AG08395 (cell line): ENCODE measurements at regions not wholly inside any gene's neighbourhood (a gene's known extent, or its start where the extent isn't known, plus 50 kb on each side); places are given as distances from the start of the nearest gene placed in this dataset.

Experiments used
- DNase-seq: peaks from one replicate; pipeline ENCODE4 v3.0.0; 2012; ENCODE audit warnings: mixed read lengths, low spot score

- DNase-seq, result no peak
Measured at GRCh38 chr3:56894881-56895431, 93.2 kb upstream of the ARHGEF3 start.

DNA sequence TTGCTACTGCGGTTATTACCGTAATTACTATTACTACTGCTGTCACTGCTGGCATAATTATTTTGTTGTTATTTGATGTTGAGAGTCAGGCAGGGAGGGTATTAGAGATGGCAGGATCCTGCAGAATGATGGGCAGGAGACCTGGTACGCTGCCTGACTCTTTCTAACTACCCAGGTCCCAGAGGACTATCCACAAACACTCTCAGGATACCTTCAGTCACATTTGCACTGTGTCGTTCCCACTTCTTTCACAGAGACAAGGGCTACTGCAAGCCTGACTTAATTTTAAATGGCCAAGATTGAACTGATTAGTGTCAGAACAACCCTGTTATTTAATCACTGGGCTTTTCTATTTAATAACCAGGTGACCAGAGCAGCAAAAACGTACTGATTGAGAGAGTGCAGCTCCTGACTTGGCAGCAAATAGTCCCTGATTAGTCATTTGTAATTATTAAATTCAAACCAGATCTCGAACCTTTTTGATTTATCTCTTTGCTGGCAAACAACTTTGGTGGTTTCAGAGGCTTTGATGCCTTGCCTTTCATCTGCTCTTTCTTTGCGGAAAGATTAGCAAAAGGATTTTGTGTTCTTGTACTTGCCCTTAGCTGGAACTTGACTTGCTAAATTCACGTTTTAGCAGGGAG lies 88.8 kb upstream of the ARHGEF3 start:
- DNase-seq, result peak; percentile 17

DNA sequence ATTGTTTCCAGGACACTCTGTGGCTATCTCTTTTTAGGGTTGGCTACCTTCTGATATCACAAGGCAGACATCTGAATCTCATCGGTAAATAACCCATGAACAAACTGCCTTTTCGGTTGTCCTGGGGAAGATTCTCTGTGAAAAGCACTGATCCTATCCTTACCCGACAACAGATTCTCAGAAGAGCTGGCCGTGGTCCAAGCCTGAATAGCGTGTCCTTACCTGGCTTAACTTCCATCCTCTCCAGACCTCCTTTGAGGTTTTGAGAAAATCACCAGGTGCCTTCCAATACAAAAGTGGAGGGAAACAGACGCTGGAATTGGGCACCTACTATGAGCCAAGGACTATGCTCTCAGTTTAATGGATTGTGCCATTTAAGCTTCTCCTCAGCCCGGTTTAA lies 87.4 kb upstream of the ARHGEF3 start:
- no peak for DNase-seq

GRCh38 chr3:56887402-56888025 lies 85.8 kb upstream of the ARHGEF3 start:
- no peak for DNase-seq

- DNase-seq, result no peak
Measured at GRCh38 chr3:56886314-56886713, 84.6 kb upstream of the ARHGEF3 start.

GRCh38 chr3:56885879-56886278 lies 84.1 kb upstream of the ARHGEF3 start:
- no peak for DNase-seq

DNA sequence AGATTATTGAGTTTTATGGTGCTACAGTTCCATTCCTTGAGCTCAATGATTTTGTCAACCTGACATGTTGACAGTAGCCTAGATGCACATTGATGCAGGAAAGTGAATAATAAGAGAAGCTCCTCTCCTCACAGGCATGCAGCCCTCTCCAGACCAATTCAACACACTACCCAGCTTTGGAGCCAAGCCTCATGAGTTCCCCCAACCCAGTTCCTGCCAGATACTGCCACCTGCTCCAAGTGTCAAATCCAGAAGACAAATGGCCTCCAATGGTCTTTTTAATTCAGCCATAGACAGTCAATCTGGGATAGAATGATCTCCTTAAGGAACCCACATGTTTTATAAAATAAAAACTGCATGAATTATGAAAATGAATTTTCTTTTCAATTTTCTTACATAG lies 83.7 kb upstream of the ARHGEF3 start:
- DNase-seq, result no peak

GRCh38 chr3:56884387-56884786 lies 82.6 kb upstream of the ARHGEF3 start:
- DNase-seq, result no peak

- DNase-seq, result no peak
Measured at GRCh38 chr3:56883828-56884227, 82.1 kb upstream of the ARHGEF3 start.

DNA sequence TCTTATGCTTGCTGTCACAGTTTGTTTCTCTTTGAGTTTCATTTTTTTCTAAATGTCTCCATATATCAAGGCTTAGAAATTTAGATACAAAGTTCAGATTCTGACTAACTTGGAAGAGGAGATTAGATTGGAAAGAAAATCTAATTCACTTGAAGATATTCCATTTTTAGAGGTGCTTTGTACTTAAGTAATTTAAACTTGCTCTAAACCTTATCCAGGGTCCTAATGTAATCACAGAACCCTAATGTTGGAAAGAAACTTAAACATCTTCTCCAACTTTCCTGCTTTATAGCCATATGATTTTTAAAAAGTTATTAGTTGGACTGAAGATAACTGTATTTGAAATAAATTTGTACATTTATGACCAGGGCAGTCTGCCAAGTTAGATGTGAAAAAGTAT lies 81.1 kb upstream of the ARHGEF3 start:
- no peak for DNase-seq

GRCh38 chr3:56881841-56882240 lies 80.1 kb upstream of the ARHGEF3 start:
- no peak for DNase-seq

- no peak for DNase-seq
Measured at GRCh38 chr3:56880720-56881575, 79.2 kb upstream of the ARHGEF3 start.

DNA sequence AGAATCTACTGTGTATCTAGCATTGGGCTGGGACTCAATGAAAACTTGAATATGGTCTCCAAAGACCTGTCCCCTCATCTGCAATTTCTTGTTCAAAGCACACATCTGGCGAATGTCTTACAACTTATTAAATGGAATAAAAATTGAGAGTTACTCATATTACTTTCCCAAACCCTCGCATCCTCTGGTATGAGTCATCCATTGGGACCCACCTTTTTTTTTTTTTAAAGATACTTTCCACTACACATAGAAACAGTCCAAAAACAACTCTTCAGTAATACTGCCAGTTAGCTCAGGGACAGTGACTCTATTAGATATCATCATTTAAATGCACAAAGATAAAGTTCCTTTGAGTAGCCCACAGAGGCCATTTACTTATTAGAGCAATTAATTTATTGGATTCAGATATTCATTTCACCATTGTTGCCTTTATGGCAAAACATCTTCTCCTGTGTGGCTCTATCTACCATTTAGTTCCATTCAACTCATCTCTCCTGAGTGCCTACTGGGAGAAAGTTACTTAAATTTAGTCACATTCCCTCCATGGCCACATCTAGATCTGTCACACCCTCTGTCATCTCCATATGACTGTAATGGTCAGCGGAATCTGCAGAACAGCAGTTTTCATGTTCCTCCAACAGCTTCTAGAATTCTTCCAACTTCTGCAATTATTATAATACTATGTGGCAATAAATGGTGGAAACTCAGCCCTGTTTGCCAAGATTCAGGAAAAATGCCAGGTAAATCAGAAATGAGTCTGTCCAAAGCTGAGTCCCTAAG lies 77.9 kb upstream of the ARHGEF3 start:
- DNase-seq, result peak; percentile 34

DNA sequence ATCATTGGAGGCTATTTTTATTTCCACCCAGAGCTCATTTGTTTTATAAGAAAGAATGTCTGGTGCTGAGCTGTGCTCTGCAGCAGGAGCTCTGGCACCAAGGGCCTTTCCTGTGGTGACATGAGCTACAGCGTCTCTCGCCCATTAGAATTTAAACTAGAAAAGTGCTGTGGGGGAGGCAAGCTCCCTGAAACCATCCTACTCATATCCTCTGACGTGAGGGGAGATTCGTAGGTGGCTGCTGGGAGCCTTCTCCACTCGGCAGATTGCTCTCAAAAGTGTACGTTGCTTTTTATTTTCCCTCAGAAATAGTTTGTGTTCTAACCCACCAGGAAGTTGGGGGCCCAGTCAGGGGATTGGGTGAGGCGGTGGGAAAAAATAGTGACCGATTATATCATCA lies 76.3 kb upstream of the ARHGEF3 start:
- DNase-seq, result no peak

DNA sequence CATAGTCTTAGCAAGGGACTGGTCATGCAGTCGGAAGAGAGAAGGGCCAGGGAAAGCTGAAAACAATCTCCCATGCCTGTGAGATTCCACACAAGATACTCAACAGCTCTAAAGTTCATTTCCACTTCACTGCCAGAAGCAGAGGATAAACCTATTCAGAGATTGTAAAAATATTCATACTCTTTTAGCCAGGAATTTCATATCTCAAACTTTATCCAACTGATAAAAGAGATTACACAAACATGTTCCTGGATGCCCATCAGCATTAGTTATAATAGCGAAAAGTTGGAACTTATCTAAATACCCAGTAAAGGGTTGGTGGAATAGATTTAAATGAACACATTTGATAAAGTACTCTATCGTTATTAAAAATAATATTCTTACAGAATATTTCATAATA lies 75.2 kb upstream of the ARHGEF3 start:
- no peak for DNase-seq

- DNase-seq, result no peak
Measured at GRCh38 chr3:56874269-56874668, 72.5 kb upstream of the ARHGEF3 start.

GRCh38 chr3:56870436-56870835 lies 68.7 kb upstream of the ARHGEF3 start:
- DNase-seq, result no peak

DNA sequence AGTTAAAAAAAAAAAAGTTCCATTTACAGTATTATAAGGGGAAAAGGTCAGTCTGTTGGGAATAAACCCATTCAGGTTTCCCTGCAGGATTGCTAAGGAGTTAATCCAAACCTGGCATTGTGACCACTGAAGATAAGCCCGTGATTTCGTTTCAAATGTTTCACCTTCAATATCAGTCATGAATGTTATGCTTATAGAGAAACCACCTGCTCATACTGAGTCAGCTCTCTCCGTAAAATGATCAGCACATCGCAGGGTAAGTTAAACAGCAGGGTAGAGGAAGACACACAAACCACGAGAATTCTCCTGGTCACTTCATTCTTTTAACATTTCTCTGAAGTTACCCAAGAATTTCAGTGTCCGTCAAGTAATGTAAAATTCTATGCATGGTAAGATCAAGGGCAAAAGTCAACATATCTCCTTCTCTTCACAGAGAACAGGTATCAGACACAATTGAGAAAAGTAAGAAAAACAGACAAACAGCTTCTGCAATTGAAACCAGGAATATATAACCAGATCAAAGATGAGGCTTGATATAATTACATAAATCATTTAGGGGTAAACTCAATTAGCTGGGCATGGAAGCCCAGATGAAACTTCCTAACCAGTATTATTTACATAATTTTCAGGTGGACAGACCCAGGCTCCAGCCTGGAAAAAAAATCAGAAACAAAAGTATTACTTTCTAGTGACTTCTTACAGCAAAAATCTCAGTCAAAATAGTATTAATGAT lies 67.6 kb upstream of the ARHGEF3 start:
- no peak for DNase-seq

- DNase-seq, result no peak
Measured at GRCh38 chr3:56868706-56869105, 67.0 kb upstream of the ARHGEF3 start.

- DNase-seq, result no peak
Measured at GRCh38 chr3:56867671-56868070, 65.9 kb upstream of the ARHGEF3 start.

- no peak for DNase-seq
Measured at GRCh38 chr3:56864918-56865524, 63.3 kb upstream of the ARHGEF3 start.
